LNCAP (cell line): ENCODE measurements at regions not wholly inside any gene's neighbourhood (a gene's known extent, or its start where the extent isn't known, plus 50 kb on each side); places are given as distances from the start of the nearest gene placed in this dataset.

ENCODE experiments used
- CTCF ChIP-seq: fragments of 450-650 bp; IDR thresholded peaks from 2 replicates; pipeline ENCODE4 v1.5.1; 2017; ENCODE audit warnings: mild to moderate bottlenecking

GRCh38 chr16:86836503-86837129 is 258.3 kb downstream of the FOXL1 start:
- TF ChIP-seq CTCF, result no peak

GRCh38 chr16:86843812-86844211 is 265.5 kb downstream of the FOXL1 start:
- TF ChIP-seq CTCF, result no peak

- TF ChIP-seq CTCF, result no peak
Measured at GRCh38 chr16:86844695-86845094, 266.3 kb downstream of the FOXL1 start.

GRCh38 chr16:86846136-86846535 is 267.8 kb downstream of the FOXL1 start:
- TF ChIP-seq CTCF, result no peak

- no peak for TF ChIP-seq CTCF
Measured at GRCh38 chr16:86848821-86849220, 270.5 kb downstream of the FOXL1 start.

GRCh38 chr16:86850670-86851069 is 272.3 kb downstream of the FOXL1 start:
- no peak for TF ChIP-seq CTCF

GRCh38 chr16:86852135-86852534 is 273.8 kb downstream of the FOXL1 start:
- TF ChIP-seq CTCF, result no peak

GRCh38 chr16:86854058-86854621 is 275.8 kb downstream of the FOXL1 start:
- TF ChIP-seq CTCF, result no peak
